Adrenal gland (tissue), 9 donors: ENCODE measurements at regions not wholly inside any gene's neighbourhood (a gene's known extent, or its start where the extent isn't known, plus 50 kb on each side); places are given as distances from the start of the nearest gene placed in this dataset.
A peak's percentile ranks its signal among the peaks of the same experiment; 100 is the strongest.

ENCODE experiments used
- DNase-seq, 7 donors: peaks; one replicate each; pipeline ENCODE4 v3.0.0-alpha.2; 2019 to 2020
- H3K27ac ChIP-seq, 5 donors: fragments of 200-600 bp; sonication (generic) in 4 of 5; 1 replicate in 3 of 5; 2 replicates in 2 of 5; pipeline versions ENCODE4 v1.5.1 to v1.8.0; 2016 to 2020; ENCODE audit warnings: mild to moderate bottlenecking in 1 of 5
- H3K27me3 ChIP-seq: fragments of 200-600 bp; 2 replicates; pipeline ENCODE4 v1.8.0; 2021
- H3K36me3 ChIP-seq, 2 donors: fragments of 200-600 bp; replicated peaks in 1 of 2; 1 replicate in 1 of 2; 2 replicates in 1 of 2; pipeline versions ENCODE4 v1.5.1 to v1.8.0; 2018 to 2022
- H3K4me1 ChIP-seq, 2 donors: fragments of 200-600 bp; replicated peaks in 1 of 2; 1 replicate in 1 of 2; 2 replicates in 1 of 2; pipeline versions ENCODE4 v1.5.1 to v1.8.0; 2018 to 2021
- H3K4me3 ChIP-seq, 4 donors: fragments of 200-600 bp; sonication (generic) in 3 of 4; one replicate each; pipeline ENCODE4 v1.5.1; 2016 to 2018
- H3K9me3 ChIP-seq, 3 donors: fragments of 200-600 bp; sonication (generic) in 1 of 3; replicated peaks in 1 of 3; 1 replicate in 2 of 3; 2 replicates in 1 of 3; pipeline versions ENCODE4 v1.5.1 to v1.8.0; 2016 to 2021
- CTCF ChIP-seq, 6 experiments: fragments of 450-650 bp in 4 of 6; fragments of 200-600 bp in 2 of 6; sonication (generic) in 1 of 6; IDR thresholded peaks; 1 replicate in 5 of 6; 2 replicates in 1 of 6; pipeline versions ENCODE4 v1.5.1 to v1.8.0; 2016 to 2021; ENCODE audit warnings: antibody characterized with exemption in 6 of 6, mild to moderate bottlenecking in 2 of 6, moderate library complexity in 1 of 6
- POLR2A ChIP-seq, 2 donors: fragments of 450-650 bp; IDR thresholded peaks; one replicate each; pipeline ENCODE4 v1.6.1; 2017; ENCODE audit warnings: antibody characterized with exemption in 2 of 2, mild to moderate bottlenecking in 2 of 2, moderate library complexity in 1 of 2
- WGBS, 4 donors: extraction: QIAGEN DNeasy Blood & Tissue Kit in 2 of 4; methylation state at CpG; one replicate each; pipeline versions ENCODE4 v1.1.5 to v1.1.7; 2013 to 2017; 5-methylcytosine and 5-hydroxymethylcytosine counted together
- intact Hi-C, 2 donors: fragments of 100-400 bp; cut with DNase I; formaldehyde crosslinking; loops; one replicate each; pipeline versions ENCODE4 v1.14.1 to v1.15.0; 2022 to 2023
- donor health status: healthy with polysubstance abuse.
- donor health status: Bipolar disorder and iron deficiency.
- donor health status: DM: yes; HTN: yes; CAD: no.
- donor health status: DM: no; HTN: no; CAD: no.
- donor health status: DM: no; HTN: no; CAD: no.

- no peaks in the 10 kb centered on the region for H3K36me3 ChIP-seq
- TF ChIP-seq POLR2A (IDR thresholded peaks at IDR 0.05) (no peak), CTCF (IDR thresholded peaks at IDR 0.05) (no peak)
- peaks cover 63% of the 10 kb centered on the region for H3K27me3 ChIP-seq
- H3K27ac ChIP-seq: no peak overlapping the region
- 21 to 25% (median 23%) methylated on average over 13 of the region's 13 CpGs for WGBS, 4 donors
- no peaks in the 10 kb centered on the region for H3K4me1 ChIP-seq
- no peak for DNase-seq
- H3K4me3 ChIP-seq: no peak overlapping the region
- no peaks in the 10 kb centered on the region for H3K9me3 ChIP-seq
- intact Hi-C loops: no loop called here
Observed at GRCh38 chr14:97410667-97411620, 613.8 kb downstream of the VRK1 start.

GRCh38 chr14:97411938-97412612 lies 614.9 kb downstream of the VRK1 start:
- TF ChIP-seq POLR2A (IDR thresholded peaks at IDR 0.05) (no peak), CTCF (IDR thresholded peaks at IDR 0.05) (no peak)
- H3K27me3 ChIP-seq: peaks cover 55% of the 10 kb centered on the region
- WGBS, 4 donors: 7 to 16% (median 12%) methylated on average over 15 of the region's 15 CpGs

GRCh38 chr14:97413022-97413539 lies 615.9 kb downstream of the VRK1 start:
- no peak for DNase-seq
- peaks cover 53% of the 10 kb centered on the region for H3K27me3 ChIP-seq
- H3K4me1 ChIP-seq: no peaks in the 10 kb centered on the region
- no peak overlapping the region for H3K27ac ChIP-seq
- H3K4me3 ChIP-seq: peak overlapping the region in 1 of 4 donors; percentile 20
- intact Hi-C loops: no loop called here
- TF ChIP-seq POLR2A (IDR thresholded peaks at IDR 0.05): no peak
- TF ChIP-seq CTCF (IDR thresholded peaks at IDR 0.05): no peak
- H3K36me3 ChIP-seq: no peaks in the 10 kb centered on the region
- 9 to 13% (median 11%) methylated on average over 19 of the region's 19 CpGs for whole genome bisulfite sequencing, 4 donors
- H3K9me3 ChIP-seq: no peaks in the 10 kb centered on the region

More at GRCh38 chr14:97411938-97412612, 614.9 kb downstream of the VRK1 start:
- H3K4me3 ChIP-seq: no peak overlapping the region
- no peak overlapping the region for H3K27ac ChIP-seq
- H3K4me1 ChIP-seq: no peaks in the 10 kb centered on the region
- no peak for DNase-seq
- H3K36me3 ChIP-seq: no peaks in the 10 kb centered on the region
- intact Hi-C loops: no loop called here
- H3K9me3 ChIP-seq: no peaks in the 10 kb centered on the region

- no peaks in the 10 kb centered on the region for H3K9me3 ChIP-seq
- H3K4me3 ChIP-seq: no peak overlapping the region
- intact Hi-C loops: no loop called here
- no peak overlapping the region for H3K27ac ChIP-seq
- WGBS, 4 donors: 69 to 72% (median 71%) methylated on average over 14 of the region's 14 CpGs
- DNase-seq: no peak
- H3K4me1 ChIP-seq: no peaks in the 10 kb centered on the region
- no peaks in the 10 kb centered on the region for H3K36me3 ChIP-seq
- no peak for TF ChIP-seq POLR2A (IDR thresholded peaks at IDR 0.05)
- no peak for TF ChIP-seq CTCF (IDR thresholded peaks at IDR 0.05)
- peaks cover 53% of the 10 kb centered on the region for H3K27me3 ChIP-seq
Observed at GRCh38 chr14:97413966-97414717, 617.0 kb downstream of the VRK1 start.
